ENCODE measurements at regions not wholly inside any gene's neighbourhood (a gene's known extent, or its start where the extent isn't known, plus 50 kb on each side); places are given as distances from the start of the nearest gene placed in this dataset.

DNA sequence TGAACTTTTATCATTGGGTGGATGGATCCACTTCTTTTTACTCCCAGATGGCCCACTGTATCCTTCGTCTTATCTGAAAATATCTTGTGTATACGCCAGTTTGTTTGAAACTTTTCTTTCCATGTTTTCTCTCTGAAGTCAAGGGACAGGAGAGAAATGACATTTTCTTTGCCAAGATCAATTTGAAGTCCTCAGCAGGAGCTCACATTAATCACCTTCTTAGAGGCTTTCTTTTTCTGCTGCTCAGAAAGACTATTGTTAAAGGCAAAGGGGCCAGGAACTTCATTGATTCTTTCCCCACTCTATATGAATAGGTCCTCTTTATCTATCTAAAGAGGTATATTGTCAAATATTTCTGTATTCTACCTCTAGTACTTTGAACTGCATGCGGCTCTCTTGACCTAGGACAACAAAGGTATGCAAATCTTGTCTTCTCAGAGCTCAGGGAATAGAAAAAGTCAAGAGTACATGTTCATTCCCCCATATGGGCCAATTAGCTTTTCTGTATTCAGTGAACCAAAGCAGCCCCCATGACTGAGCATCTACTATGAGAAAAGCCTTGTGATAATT, 583.3 kb downstream of the HS3ST4 start:
- H3K4me3 ChIP-seq (ENCODE audit: control insufficient read depth, low read depth, low read length): no peak overlapping the region
- TF ChIP-seq, protein P1, sequence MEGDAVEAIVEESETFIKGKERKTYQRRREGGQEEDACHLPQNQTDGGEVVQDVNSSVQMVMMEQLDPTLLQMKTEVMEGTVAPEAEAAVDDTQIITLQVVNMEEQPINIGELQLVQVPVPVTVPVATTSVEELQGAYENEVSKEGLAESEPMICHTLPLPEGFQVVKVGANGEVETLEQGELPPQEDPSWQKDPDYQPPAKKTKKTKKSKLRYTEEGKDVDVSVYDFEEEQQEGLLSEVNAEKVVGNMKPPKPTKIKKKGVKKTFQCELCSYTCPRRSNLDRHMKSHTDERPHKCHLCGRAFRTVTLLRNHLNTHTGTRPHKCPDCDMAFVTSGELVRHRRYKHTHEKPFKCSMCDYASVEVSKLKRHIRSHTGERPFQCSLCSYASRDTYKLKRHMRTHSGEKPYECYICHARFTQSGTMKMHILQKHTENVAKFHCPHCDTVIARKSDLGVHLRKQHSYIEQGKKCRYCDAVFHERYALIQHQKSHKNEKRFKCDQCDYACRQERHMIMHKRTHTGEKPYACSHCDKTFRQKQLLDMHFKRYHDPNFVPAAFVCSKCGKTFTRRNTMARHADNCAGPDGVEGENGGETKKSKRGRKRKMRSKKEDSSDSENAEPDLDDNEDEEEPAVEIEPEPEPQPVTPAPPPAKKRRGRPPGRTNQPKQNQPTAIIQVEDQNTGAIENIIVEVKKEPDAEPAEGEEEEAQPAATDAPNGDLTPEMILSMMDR (IDR thresholded peaks at IDR 0.05; ENCODE audit: control insufficient read depth, insufficient read depth, low read depth, low read length, missing control alignments): no peak
- DNase-seq (ENCODE audit: low read depth): no peak

DNA sequence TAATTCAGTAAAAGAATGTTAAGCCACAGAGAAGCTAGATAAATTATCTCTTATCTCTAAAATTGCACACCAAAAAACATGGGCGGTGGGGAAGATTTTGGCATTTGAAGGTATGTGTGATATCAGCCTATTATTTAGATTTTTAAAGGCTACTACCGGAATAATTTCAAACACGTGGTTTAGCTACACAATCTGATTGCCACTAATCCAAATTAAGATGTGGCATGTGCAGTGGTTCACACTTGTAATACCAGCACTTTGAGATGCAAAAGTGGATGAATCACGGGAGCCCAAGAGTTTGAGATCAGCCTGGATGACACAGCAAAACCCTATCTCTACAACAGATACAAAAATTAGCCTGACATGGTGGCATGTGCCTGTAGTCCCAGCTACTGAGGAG, 584.5 kb downstream of the HS3ST4 start:
- TF ChIP-seq, protein P1 (IDR thresholded peaks at IDR 0.05; ENCODE audit: control insufficient read depth, insufficient read depth, low read depth, low read length, missing control alignments): no peak
- no peak for DNase-seq (ENCODE audit: low read depth)

DNA sequence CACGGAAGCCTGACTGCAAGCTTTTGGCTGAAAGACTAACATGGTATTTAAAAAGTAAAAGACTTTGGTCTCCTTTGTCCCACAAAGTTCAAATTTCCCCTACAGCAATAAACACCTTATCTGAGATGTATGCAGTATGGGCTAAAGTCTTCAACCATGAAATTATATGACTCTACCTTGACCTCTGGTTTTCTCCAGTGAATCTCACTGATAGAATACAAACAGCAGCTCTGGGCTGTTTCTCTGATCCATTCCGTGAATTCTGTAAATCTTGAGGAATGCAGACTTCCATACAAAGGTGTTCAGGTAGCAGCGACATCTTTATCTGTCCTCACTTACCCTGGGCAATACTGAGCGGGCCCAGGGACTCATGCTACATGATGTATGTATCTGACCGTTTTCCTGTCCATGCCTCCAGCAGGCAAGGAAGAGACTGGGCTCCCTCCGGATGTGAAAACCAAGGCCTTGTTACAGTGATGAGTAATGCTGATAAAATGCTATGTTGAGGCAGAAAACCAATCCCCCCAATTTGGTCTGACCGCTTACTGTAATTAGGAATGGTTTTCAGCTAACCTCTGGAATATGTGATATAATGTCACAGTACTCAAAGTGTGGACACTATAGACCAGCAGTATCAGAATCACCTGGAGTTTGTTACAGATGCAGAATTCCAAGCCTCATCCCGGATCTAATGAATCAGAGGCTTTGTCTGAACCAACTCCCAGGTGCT, 589.8 kb downstream of the HS3ST4 start:
- DNase-seq (ENCODE audit: low read depth): no peak
- TF ChIP-seq, protein P1 (IDR thresholded peaks at IDR 0.05; ENCODE audit: control insufficient read depth, insufficient read depth, low read depth, low read length, missing control alignments): no peak
- no peak overlapping the region for H3K4me3 ChIP-seq (ENCODE audit: control insufficient read depth, low read depth, low read length)

More for the DNA sequence above, 584.5 kb downstream of the HS3ST4 start:
- H3K4me3 ChIP-seq (ENCODE audit: control insufficient read depth, low read depth, low read length): no peak overlapping the region

DNA sequence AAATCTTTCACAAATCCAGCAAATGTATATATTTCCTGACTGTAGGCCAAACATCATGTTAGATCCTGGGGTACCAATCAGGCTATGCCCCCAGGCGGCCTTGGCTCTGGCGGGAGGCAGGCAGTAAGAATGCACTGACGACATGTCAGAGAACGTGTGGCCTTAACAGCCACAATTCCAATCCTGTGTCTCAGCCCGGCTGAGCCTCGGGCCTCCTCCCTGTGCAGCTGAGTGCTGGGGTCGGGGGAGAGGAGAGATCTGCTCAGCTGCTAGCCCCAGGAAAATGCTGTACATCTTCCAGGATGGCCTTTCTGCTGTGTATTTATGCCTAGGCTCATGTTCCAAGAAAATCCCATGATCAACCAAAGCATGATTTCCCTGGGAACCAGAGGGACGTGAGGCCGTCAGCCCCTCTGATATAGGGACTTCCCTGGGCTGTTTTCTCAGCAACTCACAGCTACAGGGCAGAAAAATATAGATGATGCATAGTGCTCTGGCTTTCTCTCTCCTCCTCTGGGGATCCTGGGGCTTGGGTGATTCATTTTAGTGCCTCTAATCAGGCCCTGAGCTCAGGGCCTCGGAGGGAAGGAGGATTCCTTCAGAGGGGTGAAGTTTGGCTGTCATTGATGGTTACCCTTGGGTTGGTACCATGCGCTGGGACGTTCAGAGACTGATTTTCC, 604.0 kb downstream of the HS3ST4 start:
- TF ChIP-seq, protein P1 (IDR thresholded peaks at IDR 0.05; ENCODE audit: control insufficient read depth, insufficient read depth, low read depth, low read length, missing control alignments): no peak
- no peak overlapping the region for H3K4me3 ChIP-seq (ENCODE audit: control insufficient read depth, low read depth, low read length)
- no peak for DNase-seq (ENCODE audit: low read depth)

DNA sequence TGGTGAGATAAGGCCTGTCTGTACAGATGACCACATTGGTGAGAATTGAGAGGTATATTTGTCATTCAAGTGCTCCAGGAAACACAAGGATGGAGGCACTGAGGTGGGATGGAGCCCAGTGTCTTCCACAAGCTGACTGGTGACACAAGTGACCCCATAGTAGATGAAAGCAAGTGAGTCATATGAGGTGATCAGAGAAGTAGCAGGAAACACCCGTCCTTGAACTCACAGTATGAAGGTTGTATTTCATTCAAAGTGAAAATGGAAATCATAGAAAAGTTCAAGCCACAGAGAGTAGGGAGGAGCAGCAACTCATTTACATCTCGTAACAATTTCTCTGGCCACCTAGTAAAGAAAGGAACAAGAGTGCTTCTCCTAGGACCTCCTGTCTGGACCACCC, 609.8 kb downstream of the HS3ST4 start:
- no peak for DNase-seq (ENCODE audit: low read depth)
- TF ChIP-seq, protein P1 (IDR thresholded peaks at IDR 0.05; ENCODE audit: control insufficient read depth, insufficient read depth, low read depth, low read length, missing control alignments): no peak
- H3K4me3 ChIP-seq (ENCODE audit: control insufficient read depth, low read depth, low read length): no peak overlapping the region

DNA sequence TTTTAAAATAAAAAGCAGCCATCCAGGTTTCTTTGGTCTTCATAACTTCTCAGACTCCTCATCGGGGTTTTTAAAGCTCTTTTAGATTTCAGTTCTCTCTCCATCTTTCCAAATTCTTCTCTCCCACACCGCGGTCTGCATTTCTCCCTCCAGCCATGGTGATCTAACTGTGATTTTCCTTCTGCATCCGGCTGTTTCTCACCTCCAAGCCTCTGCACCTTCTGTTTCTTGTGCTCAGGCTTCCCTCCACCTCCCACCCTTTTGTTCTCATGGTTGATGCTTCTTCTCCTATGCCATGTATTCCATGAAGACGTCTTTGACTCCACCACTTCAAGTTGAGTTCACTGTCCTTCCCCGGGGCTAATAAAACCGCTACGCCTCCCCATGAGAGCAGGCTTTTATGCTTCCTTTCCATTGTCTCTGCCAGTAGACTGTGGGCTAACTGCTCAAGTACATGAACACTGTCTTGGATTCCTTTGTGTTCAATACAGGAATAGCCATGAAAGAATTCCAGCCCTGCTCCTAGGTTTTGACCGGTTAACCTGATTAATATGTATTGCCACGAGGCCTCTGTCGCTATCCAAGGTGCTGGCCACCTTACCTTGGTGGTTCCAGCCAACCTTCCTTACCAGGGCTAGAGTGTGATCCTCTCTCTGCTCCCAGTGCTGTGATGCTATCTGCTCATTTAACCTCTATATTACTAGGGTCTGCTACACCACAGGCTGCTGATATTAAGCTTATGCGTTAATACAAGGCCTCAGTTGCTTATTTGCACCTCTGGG, 625.1 kb downstream of the HS3ST4 start:
- no peak for DNase-seq (ENCODE audit: low read depth)
- TF ChIP-seq, protein P1 (IDR thresholded peaks at IDR 0.05; ENCODE audit: control insufficient read depth, insufficient read depth, low read depth, low read length, missing control alignments): no peak
- H3K4me3 ChIP-seq (ENCODE audit: control insufficient read depth, low read depth, low read length): no peak overlapping the region

Measured in AG09309 (cell line).